Esophagus squamous epithelium (tissue), 4 donors: ENCODE measurements at regions not wholly inside any gene's neighbourhood (a gene's known extent, or its start where the extent isn't known, plus 50 kb on each side); places are given as distances from the start of the nearest gene placed in this dataset.

Experiments used
- CTCF ChIP-seq, 6 experiments: fragments of 450-650 bp in 4 of 6; fragments of 200-600 bp in 2 of 6; sonication (generic) in 2 of 6; IDR thresholded peaks; one replicate each; pipeline ENCODE4 v1.5.1; 2016 to 2019; ENCODE audit warnings: antibody characterized with exemption in 6 of 6, mild to moderate bottlenecking in 4 of 6, moderate library complexity in 4 of 6
- POLR2A ChIP-seq, 4 donors: fragments of 450-650 bp; IDR thresholded peaks; one replicate each; pipeline ENCODE4 v1.6.1; 2017; ENCODE audit warnings: antibody characterized with exemption in 4 of 4, mild to moderate bottlenecking in 4 of 4, moderate library complexity in 3 of 4

- TF ChIP-seq CTCF (IDR thresholded peaks at IDR 0.05) (no peak), POLR2A (IDR thresholded peaks at IDR 0.05) (no peak)
Observed at GRCh38 chr16:85421338-85422195, 191.6 kb upstream of the GSE1 start.
